Astrocyte (in vitro differentiated cells and primary cell): ENCODE measurements at regions not wholly inside any gene's neighbourhood (a gene's known extent, or its start where the extent isn't known, plus 50 kb on each side); places are given as distances from the start of the nearest gene placed in this dataset.

ENCODE experiments used
- CTCF ChIP-seq: IDR thresholded peaks from 2 replicates; pipeline ENCODE4 v1.5.1; 2011; ENCODE audit warnings: low read depth, mild to moderate bottlenecking, inconsistent platforms, low read length, moderate library complexity; ENCODE audit not compliant: insufficient read depth
- EZH2 ChIP-seq: IDR thresholded peaks from 2 replicates; pipeline ENCODE4 v1.6.1; 2012; ENCODE audit warnings: mild to moderate bottlenecking, low read length, inconsistent platforms; ENCODE audit not compliant: insufficient read depth

- TF ChIP-seq CTCF (no peak), EZH2 (no peak)
Observed at GRCh38 chr16:73447846-73448245, 399.9 kb upstream of the ZFHX3 start.
